Stimulated activated naive B cell treated with anti-CD40 and anti-IgM and Interleukin-4, amounts not matched to agents 10 μg/mL and 1 μg/mL and 100 μg/mL, for 72 hours (primary cell): ENCODE measurements at regions not wholly inside any gene's neighbourhood (a gene's known extent, or its start where the extent isn't known, plus 50 kb on each side); places are given as distances from the start of the nearest gene placed in this dataset.

Experiments
- ATAC-seq, 2 donors: fragments of 150-1000 bp; cut with Tn5 transposase; replicated peaks; 2 replicates each; pipeline ENCODE4 v1.10.0; 2021; ENCODE audit warnings: moderate library complexity in 1 of 2
- DNase-seq: peaks from one replicate; pipeline ENCODE4 v3.0.0; 2021
- H3K27ac Mint-ChIP-seq: one replicate; pipeline ENCODE4 v1.8.0; 2022; ENCODE audit warnings: mild to moderate bottlenecking, mixed read lengths
- H3K27me3 Mint-ChIP-seq, 2 donors: one replicate each; pipeline ENCODE4 v1.8.0; 2022; ENCODE audit warnings: mixed read lengths in 2 of 2
- H3K36me3 Mint-ChIP-seq, 2 donors: one replicate each; pipeline ENCODE4 v1.8.0; 2022; ENCODE audit warnings: mixed read lengths in 2 of 2, mild to moderate bottlenecking in 1 of 2
- H3K4me1 Mint-ChIP-seq, 2 donors: one replicate each; pipeline ENCODE4 v1.8.0; 2022; ENCODE audit warnings: mixed read lengths in 2 of 2, mild to moderate bottlenecking in 1 of 2
- H3K4me3 Mint-ChIP-seq, 2 donors: one replicate each; pipeline ENCODE4 v1.8.0; 2022; ENCODE audit warnings: mild to moderate bottlenecking in 2 of 2, mixed read lengths in 2 of 2, moderate library complexity in 1 of 2
- H3K9me3 Mint-ChIP-seq, 2 donors: one replicate each; pipeline ENCODE4 v1.8.0; 2022; ENCODE audit warnings: mixed read lengths in 2 of 2, mild to moderate bottlenecking in 1 of 2

DNA sequence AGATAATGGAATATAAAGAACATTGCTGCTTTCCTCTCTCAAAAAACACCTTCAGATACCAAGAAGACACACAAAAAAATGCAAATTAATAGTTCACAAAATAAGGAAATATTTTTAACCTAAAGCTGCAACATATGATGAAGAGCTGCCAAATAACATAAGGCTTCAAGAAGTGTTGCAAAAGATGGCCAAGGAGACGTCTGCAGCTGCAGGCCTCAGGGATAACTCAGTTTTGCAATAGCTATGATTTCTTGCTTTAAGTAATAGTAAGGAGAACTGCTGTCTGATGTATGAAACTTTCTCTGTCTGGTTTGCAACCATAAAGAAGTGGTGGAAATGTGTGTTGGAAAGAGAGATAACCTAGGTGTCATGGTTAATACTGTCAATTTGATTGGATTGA is 1237.5 kb downstream of the MRPL39 start:
- H3K27me3 Mint-ChIP-seq: no peaks in the 10 kb centered on the region
- DNase-seq: no peak
- ATAC-seq: no peak
- peaks cover 3 to 5% of the 10 kb centered on the region in 2 donors for H3K9me3 Mint-ChIP-seq
- H3K36me3 Mint-ChIP-seq: no peaks in the 10 kb centered on the region
- H3K27ac Mint-ChIP-seq: no peak overlapping the region
- H3K4me1 Mint-ChIP-seq: no peaks in the 10 kb centered on the region
- no peak overlapping the region for H3K4me3 Mint-ChIP-seq

DNA sequence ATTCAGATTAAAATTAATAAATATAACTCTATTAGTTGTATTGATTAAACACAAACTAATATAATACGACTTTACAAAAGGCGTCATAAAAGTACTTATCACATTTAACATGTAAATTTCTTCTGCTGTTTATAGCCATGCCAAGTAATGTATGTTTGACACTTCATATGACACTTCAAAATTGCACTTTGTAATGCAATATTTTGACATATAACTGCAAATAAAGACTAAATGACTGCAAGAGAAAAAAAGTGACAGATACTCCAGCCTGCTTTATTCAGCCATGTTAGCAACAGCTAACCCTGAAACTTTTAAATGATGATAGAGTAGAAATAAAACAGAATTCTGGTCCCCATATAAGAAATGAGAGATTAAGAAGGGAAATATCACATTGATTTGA is 1238.0 kb downstream of the MRPL39 start:
- no peak for DNase-seq
- Mint-ChIP-seq H3K4me3 (no peak overlapping the region), H3K9me3 (peaks cover 0 to under 1% of the 10 kb centered on the region in 2 donors), H3K36me3 (no peaks in the 10 kb centered on the region), H3K27me3 (no peaks in the 10 kb centered on the region), H3K4me1 (no peaks in the 10 kb centered on the region), H3K27ac (no peak overlapping the region)
- ATAC-seq: no peak

DNA sequence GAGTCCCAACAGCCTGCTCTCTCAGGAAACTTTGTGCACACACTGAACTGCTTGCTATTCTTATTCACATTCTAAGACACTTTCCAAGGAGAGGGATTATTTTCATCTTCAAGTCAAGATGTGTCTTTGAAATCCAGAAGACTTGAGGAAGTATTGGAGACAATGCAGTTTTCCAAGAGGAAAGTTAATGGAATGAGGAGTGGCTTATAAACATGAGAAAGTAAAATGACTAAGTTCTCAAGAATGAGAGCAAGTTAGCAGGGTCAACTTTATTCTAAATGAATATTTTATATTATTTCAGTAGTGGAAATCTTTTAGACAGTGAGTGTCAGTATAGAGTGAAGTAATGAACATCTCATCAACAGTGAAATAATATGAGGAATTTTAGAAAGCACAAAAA is 1239.3 kb downstream of the MRPL39 start:
- ATAC-seq (no peak), DNase-seq (no peak)
- Mint-ChIP-seq H3K36me3 (no peaks in the 10 kb centered on the region), H3K9me3 (no peaks in the 10 kb centered on the region), H3K27me3 (no peaks in the 10 kb centered on the region), H3K4me1 (no peaks in the 10 kb centered on the region), H3K4me3 (no peak overlapping the region), H3K27ac (no peak overlapping the region)

DNA sequence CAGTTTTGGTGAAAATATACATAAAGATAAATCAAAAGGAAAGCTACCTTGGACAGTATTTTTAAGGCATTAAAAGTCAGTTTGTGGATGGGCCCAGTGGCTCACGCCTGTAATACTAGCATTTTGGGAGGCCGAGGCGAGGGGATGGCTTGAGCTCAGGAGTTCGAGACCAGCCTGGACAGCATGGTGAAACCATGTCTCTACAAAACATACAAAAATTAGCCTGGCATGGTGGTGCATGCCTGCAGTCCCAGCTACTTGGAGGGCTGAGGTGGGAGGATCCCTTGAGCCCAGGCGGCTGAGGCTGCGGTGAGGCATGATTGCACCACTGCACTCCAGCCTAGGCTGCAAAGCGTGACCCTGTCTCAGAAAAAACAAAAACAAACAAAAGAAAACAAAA is 1253.8 kb downstream of the MRPL39 start:
- Mint-ChIP-seq H3K36me3 (no peaks in the 10 kb centered on the region), H3K27me3 (no peaks in the 10 kb centered on the region), H3K4me1 (no peaks in the 10 kb centered on the region), H3K4me3 (no peak overlapping the region), H3K27ac (no peak overlapping the region), H3K9me3 (peaks cover 0 to 2% of the 10 kb centered on the region in 2 donors)
- no peak for ATAC-seq
- DNase-seq: no peak

DNA sequence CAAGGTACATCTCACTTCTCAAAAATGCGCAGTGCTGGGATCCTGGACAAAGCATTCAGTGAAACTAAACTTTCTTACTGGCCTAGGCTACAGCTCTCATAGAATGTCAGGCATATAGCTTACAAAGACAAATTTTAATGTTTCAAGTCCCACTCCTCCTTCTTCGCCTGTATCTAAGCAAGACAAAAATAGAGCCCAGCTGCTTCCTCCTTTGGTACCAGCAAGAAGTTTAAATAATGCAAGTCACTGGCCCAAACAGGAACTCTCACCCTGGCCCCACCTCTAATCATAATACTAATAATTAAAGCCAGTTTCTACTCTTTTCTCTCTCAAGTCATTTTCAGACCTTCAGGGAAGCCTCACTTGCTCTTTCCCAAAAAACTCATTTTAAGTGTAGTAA is 1267.9 kb downstream of the MRPL39 start:
- peak in 1 of 2 donors; percentile 25 for ATAC-seq

DNA sequence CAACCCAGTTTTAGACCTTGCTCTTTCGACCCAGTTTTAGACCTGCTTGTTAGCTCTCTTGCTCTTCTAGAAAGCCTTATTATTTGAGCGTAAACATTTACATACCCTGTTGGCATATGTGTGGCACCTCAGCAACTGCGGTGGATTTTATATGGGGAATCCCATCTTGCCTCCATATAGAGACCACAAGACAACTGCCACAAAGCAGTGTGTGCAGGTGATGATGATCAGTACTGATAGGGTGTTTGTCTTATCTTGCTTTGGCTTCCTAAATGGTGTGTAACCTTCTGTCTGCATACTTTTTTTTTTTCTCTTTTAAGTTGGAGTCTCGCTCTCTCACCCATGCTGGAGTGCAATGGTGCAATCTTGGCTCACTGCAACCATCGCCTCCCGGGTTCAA is 1270.8 kb downstream of the MRPL39 start:
- ATAC-seq: no peak
- Mint-ChIP-seq H3K9me3 (no peaks in the 10 kb centered on the region), H3K27ac (no peak overlapping the region), H3K4me3 (no peak overlapping the region), H3K27me3 (no peaks in the 10 kb centered on the region), H3K4me1 (peaks cover 6 to 13% of the 10 kb centered on the region in 2 donors), H3K36me3 (no peaks in the 10 kb centered on the region)
- no peak for DNase-seq

More for the DNA sequence above, 1267.9 kb downstream of the MRPL39 start:
- Mint-ChIP-seq H3K4me3 (no peak overlapping the region), H3K36me3 (no peaks in the 10 kb centered on the region), H3K9me3 (no peaks in the 10 kb centered on the region), H3K27ac (no peak overlapping the region), H3K27me3 (no peaks in the 10 kb centered on the region), H3K4me1 (peaks cover 6 to 13% of the 10 kb centered on the region in 2 donors)
- DNase-seq: no peak

DNA sequence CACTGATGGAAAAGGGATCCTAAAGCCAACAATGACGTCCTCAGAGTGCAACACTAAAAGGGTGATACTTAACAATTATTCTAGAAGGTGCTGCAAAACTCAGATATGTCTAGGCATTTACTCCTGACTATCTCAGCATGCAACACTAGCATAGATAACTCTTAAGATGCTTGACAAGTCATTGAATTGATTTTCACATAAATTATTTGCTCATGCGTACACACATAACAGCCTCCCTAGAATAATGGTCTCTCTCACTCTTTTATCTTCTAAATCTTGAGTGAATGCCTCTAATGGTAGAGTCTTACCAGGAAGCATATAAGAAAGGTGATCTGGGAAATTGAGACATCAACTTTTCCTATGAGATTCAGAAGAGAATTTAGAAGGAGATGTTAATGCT is 1283.7 kb downstream of the MRPL39 start:
- Mint-ChIP-seq H3K4me1 (no peaks in the 10 kb centered on the region), H3K27ac (no peak overlapping the region), H3K27me3 (no peaks in the 10 kb centered on the region), H3K4me3 (no peak overlapping the region), H3K36me3 (no peaks in the 10 kb centered on the region), H3K9me3 (peaks cover 0 to 1% of the 10 kb centered on the region in 2 donors)
- ATAC-seq (no peak), DNase-seq (no peak)

DNA sequence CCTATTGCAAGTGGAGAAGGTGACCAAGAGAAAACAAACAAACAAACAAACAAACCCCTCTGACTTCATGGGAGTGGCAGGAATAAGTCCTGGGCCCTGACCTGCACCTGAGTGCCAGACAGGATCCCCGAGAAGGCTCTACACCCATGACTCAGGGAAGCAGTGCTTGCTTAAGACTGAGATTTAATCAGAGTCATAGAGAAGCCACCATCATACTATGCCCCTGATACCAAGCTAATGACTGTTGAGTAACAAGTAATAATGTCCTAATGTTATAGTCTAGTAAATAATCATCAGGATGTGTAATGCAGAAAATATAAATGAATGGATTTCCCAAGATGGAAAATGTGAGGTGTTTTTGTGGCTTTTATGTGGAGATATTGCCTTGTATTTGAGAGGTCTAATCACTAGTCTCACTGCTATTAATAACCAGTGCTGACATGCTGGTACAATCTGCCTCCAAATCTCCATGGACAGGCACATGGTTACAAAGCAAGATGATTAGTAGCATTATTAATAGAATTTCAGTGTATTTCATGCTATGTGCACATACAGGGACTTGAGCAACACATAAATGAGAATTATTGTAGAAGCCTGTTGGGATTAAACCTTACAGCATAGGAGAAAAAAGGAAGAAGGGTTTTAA is 1290.9 kb downstream of the MRPL39 start:
- DNase-seq (no peak), ATAC-seq (no peak)
- H3K9me3 Mint-ChIP-seq: peaks cover 0 to 1% of the 10 kb centered on the region in 2 donors
- H3K4me3 Mint-ChIP-seq: no peak overlapping the region
- no peaks in the 10 kb centered on the region for H3K27me3 Mint-ChIP-seq
- no peaks in the 10 kb centered on the region for H3K36me3 Mint-ChIP-seq
- no peaks in the 10 kb centered on the region for H3K4me1 Mint-ChIP-seq
- H3K27ac Mint-ChIP-seq: no peak overlapping the region

DNA sequence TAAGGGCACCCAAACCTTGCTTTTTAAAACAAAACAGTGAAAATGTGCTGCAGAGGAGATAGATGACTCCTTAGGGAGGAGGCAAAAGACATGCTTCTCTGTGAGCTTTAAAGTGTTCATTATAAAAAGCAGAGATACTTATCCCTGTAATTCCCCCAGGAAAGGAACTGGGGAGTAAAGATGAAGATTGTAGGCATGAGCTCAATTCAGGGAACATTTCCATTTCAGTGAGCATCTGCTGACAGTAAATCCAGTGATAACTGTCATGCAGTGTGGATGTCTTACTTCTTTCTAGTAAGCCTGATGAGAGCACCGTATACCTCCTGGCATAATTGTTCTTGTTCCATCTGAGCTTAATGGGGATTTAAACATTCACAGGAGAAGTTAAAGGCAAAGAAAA is 1296.5 kb downstream of the MRPL39 start:
- H3K4me1 Mint-ChIP-seq: no peaks in the 10 kb centered on the region
- no peak overlapping the region for H3K27ac Mint-ChIP-seq
- no peak overlapping the region for H3K4me3 Mint-ChIP-seq
- H3K27me3 Mint-ChIP-seq: no peaks in the 10 kb centered on the region
- no peaks in the 10 kb centered on the region for H3K36me3 Mint-ChIP-seq
- peaks cover 1 to 6% of the 10 kb centered on the region in 2 donors for H3K9me3 Mint-ChIP-seq
- ATAC-seq (no peak), DNase-seq (no peak)

DNA sequence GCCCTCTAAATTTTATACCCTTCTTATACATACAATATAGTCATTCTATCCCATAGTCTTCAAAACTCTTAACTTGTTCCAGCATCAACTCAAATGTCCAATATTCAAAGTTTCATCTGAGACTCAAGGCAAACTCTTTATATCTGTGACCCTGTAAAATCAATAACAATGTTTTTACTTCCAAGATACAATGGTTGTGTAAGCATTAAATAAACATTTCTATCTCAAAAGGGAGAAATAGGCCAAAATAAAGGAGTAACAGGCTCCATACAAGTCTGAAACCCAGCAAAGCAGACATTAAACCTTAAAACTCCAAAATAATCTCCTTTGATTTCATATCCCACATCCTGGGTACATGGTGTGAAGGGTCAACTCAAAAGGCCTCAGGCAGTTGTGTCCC is 1299.1 kb downstream of the MRPL39 start:
- Mint-ChIP-seq H3K9me3 (peaks cover 2 to 6% of the 10 kb centered on the region in 2 donors), H3K27ac (no peak overlapping the region), H3K27me3 (no peaks in the 10 kb centered on the region), H3K4me3 (no peak overlapping the region), H3K36me3 (no peaks in the 10 kb centered on the region), H3K4me1 (peaks cover 0 to 6% of the 10 kb centered on the region in 2 donors)
- DNase-seq (no peak), ATAC-seq (no peak)

DNA sequence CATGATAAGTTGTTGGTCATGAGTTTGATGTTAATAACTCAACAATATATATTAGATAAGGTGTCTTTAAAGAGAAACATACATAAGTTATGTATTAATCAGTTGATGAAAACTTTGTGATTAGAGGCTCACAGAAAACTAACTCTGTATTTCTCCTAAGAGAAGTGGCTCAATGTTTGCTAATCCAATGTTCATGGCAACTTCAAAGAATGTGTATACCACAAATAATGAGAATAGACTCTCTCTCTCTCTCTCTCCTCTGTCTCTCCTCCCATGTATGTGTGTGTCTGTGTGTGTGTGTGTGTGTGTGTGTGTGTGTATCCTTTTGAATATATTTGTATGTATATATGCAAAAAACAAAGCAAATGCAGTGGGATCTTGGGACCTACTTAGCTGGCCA is 1304.9 kb downstream of the MRPL39 start:
- no peak overlapping the region for H3K27ac Mint-ChIP-seq
- H3K36me3 Mint-ChIP-seq: no peaks in the 10 kb centered on the region
- peaks cover 0 to 2% of the 10 kb centered on the region in 2 donors for H3K9me3 Mint-ChIP-seq
- H3K27me3 Mint-ChIP-seq: no peaks in the 10 kb centered on the region
- ATAC-seq: no peak
- H3K4me1 Mint-ChIP-seq: peaks cover 0 to 6% of the 10 kb centered on the region in 2 donors
- DNase-seq: no peak
- H3K4me3 Mint-ChIP-seq: no peak overlapping the region

DNA sequence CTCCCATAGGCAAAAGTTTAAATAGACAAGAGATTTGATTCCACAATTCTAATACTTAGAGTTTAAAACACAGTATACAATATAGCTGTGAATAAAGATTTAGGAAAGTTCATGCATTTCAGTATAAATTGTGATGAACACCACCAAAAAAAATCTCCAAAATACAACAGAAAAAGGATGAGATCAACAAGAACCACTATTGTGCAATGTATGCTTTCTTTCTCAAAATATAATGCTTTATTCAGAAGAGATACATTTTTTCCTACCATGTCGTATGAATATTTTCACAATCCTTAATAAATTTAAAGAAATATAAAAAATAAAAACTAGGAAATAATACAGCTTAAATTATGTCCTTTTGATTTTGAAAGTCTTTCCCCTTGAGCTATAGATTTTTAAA is 1309.2 kb downstream of the MRPL39 start:
- DNase-seq (no peak), ATAC-seq (no peak)
- no peaks in the 10 kb centered on the region for H3K9me3 Mint-ChIP-seq
- no peak overlapping the region for H3K27ac Mint-ChIP-seq
- H3K36me3 Mint-ChIP-seq: no peaks in the 10 kb centered on the region
- peaks cover 0 to 6% of the 10 kb centered on the region in 2 donors for H3K4me1 Mint-ChIP-seq
- no peaks in the 10 kb centered on the region for H3K27me3 Mint-ChIP-seq
- no peak overlapping the region for H3K4me3 Mint-ChIP-seq

DNA sequence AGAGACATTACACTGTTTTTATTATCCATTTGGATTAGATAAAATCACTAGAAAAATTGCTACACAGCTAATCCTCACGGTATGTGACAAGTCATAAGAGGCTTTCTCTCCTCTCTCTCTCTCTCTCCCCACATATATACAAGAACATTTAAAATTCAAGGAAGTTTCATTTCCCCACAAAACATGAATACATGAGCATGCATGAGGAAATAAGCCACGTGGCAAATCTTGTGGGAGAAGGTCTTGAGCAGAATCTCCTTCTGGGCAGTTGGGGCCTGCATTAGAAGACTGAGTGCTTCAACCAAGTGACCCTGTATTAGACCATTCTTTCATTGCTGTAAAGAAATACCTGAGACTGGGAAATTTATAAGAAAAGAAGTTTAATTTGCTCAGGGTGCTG is 1313.1 kb downstream of the MRPL39 start:
- no peak overlapping the region for H3K27ac Mint-ChIP-seq
- DNase-seq (no peak), ATAC-seq (no peak)

DNA sequence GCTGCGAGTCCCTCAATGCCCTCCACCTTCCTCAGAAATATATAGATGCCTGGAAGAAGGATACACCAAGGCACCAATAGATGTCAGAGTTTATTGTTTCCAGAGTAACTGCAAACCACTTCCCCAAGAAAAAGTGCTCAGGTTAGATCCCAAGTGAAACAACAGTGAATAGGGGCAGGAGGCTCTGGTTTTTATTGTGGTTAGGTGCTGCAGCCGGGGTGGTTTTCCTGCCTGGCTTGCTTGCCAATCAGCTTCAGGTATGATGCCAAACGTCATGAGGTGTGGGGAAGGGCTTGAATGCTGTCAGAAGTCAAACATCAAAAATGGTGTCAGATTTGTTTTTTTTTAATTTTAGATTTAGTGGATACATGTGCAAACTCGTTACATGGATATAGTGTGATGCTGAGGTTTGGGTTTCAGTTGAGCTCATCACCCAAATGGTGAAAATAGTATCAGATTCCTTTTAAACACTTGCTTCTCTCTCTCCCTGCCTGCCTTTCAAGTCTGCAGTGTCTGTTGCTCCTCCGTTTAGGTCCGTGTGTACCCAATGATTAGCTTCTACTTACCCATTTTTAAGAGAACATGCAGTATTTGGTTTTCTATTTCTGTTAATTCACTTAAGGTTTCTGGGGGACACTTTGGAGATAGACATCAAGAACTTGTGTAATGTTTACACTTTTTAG is 1317.0 kb downstream of the MRPL39 start:
- Mint-ChIP-seq H3K4me3 (no peak overlapping the region), H3K4me1 (peaks cover 4 to 6% of the 10 kb centered on the region in 2 donors), H3K27ac (no peak overlapping the region), H3K9me3 (no peaks in the 10 kb centered on the region), H3K36me3 (no peaks in the 10 kb centered on the region), H3K27me3 (no peaks in the 10 kb centered on the region)
- ATAC-seq (peak in 1 of 2 donors; percentile 61), DNase-seq (no peak)

More for the DNA sequence above, 1313.1 kb downstream of the MRPL39 start:
- H3K9me3 Mint-ChIP-seq: no peaks in the 10 kb centered on the region
- H3K4me1 Mint-ChIP-seq: peaks cover 4 to 6% of the 10 kb centered on the region in 2 donors
- no peak overlapping the region for H3K4me3 Mint-ChIP-seq
- no peaks in the 10 kb centered on the region for H3K27me3 Mint-ChIP-seq
- H3K36me3 Mint-ChIP-seq: no peaks in the 10 kb centered on the region

DNA sequence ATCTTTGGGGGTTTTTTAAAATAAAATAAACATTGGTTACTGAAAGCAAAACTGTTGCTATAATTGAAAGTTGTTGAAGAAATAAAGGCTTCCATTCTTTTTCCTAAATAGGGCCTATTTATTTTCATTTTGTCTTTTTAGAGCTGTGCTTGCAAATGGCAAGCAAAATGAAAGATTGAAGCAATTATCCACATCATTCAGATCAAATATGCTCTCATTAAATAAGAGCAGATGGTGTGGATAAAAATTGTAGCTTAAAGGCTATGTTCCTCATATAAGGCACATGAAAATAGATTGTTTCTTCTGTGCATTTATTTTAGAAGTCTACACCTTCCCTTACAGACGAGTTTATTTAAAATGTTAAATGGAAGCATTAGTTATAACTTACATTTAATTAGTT is 1317.7 kb downstream of the MRPL39 start:
- Mint-ChIP-seq H3K27me3 (no peaks in the 10 kb centered on the region), H3K36me3 (no peaks in the 10 kb centered on the region), H3K9me3 (no peaks in the 10 kb centered on the region), H3K4me3 (no peak overlapping the region), H3K27ac (no peak overlapping the region), H3K4me1 (peaks cover 4 to 5% of the 10 kb centered on the region in 2 donors)
- DNase-seq: no peak
- no peak for ATAC-seq
